Uterus (tissue), 3 donors: ENCODE measurements at regions not wholly inside any gene's neighbourhood (a gene's known extent, or its start where the extent isn't known, plus 50 kb on each side); places are given as distances from the start of the nearest gene placed in this dataset.
"Not testable (repeated sequence)": the region's sequence is repeated elsewhere in the genome, so short reads cannot be mapped to it uniquely, and the experiment has no call there.

Experiments used
- DNase-seq, 2 donors: peaks; one replicate each; pipeline ENCODE4 v3.0.0-alpha.2; 2019 to 2020
- H3K27ac ChIP-seq, 2 donors: fragments of 200-600 bp; sonication (generic); 1 replicate in 1 of 2; 2 replicates in 1 of 2; pipeline ENCODE4 v1.5.1; 2016 to 2018
- H3K27me3 ChIP-seq, 2 donors: fragments of 200-600 bp; sonication (generic); one replicate each; pipeline ENCODE4 v1.5.1; 2018 to 2019; ENCODE audit warnings: control low read depth in 1 of 2
- H3K36me3 ChIP-seq, 2 donors: fragments of 200-600 bp; sonication (generic); one replicate each; pipeline ENCODE4 v1.5.1; 2019; ENCODE audit warnings: control low read depth in 1 of 2
- H3K4me1 ChIP-seq, 2 donors: fragments of 200-600 bp; sonication (generic); one replicate each; pipeline ENCODE4 v1.5.1; 2018 to 2019; ENCODE audit warnings: control low read depth in 1 of 2
- H3K4me3 ChIP-seq, 2 donors: fragments of 200-600 bp; sonication (generic); 1 replicate in 1 of 2; 2 replicates in 1 of 2; pipeline ENCODE4 v1.5.1; 2018 to 2019; ENCODE audit warnings: mild to moderate bottlenecking in 1 of 2
- H3K9me3 ChIP-seq, 2 donors: fragments of 200-600 bp; sonication (generic); one replicate each; pipeline ENCODE4 v1.5.1; 2019; ENCODE audit warnings: control low read depth in 1 of 2
- POLR2A ChIP-seq, 2 donors: fragments of 450-650 bp; IDR thresholded peaks; one replicate each; pipeline ENCODE4 v1.6.1; 2016; ENCODE audit warnings: antibody characterized with exemption in 2 of 2, mild to moderate bottlenecking in 1 of 2, moderate library complexity in 1 of 2
- intact Hi-C: fragments of 100-400 bp; cut with DNase I; formaldehyde crosslinking; loops from one replicate; pipeline ENCODE4 v1.15.1; 2023; ENCODE audit warnings: low total_unique reads
- TF ChIP-seq, protein P1 (sequence below), 4 experiments: fragments of 200-600 bp in 2 of 4; fragments of 450-650 bp in 2 of 4; sonication (generic) in 2 of 4; IDR thresholded peaks; one replicate each; pipeline ENCODE4 v1.5.1; 2016 to 2019; ENCODE audit warnings: antibody characterized with exemption in 4 of 4, mild to moderate bottlenecking in 2 of 4, moderate library complexity in 1 of 4
- donor health status: DM: yes; HTN: yes; CAD: no.

DNA sequence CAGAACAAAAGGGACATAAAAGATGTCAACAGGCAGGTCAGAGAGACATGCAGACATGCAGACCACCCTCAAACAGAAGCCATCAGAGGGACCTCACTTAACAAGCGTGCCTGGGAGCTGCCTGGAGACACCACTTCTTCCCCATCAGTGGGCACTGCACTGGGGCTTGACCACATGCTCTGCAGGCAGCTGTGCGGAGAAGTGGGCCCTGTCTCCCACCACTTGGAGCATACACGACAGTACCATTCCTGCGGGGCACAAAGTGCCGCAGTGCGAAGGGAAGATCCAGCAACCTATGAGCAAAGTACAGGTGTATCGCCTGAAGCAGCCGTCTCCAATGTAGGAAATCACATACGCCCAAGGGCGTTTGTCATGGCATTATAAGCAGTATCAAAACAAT is 150.5 kb upstream of the FOXD4L5 start:
- H3K36me3 ChIP-seq: no peaks in the 10 kb centered on the region
- H3K27ac ChIP-seq: no peak overlapping the region
- DNase-seq: no peak
- H3K4me1 ChIP-seq: no peaks in the 10 kb centered on the region
- no peaks in the 10 kb centered on the region for H3K27me3 ChIP-seq
- TF ChIP-seq, protein P1, sequence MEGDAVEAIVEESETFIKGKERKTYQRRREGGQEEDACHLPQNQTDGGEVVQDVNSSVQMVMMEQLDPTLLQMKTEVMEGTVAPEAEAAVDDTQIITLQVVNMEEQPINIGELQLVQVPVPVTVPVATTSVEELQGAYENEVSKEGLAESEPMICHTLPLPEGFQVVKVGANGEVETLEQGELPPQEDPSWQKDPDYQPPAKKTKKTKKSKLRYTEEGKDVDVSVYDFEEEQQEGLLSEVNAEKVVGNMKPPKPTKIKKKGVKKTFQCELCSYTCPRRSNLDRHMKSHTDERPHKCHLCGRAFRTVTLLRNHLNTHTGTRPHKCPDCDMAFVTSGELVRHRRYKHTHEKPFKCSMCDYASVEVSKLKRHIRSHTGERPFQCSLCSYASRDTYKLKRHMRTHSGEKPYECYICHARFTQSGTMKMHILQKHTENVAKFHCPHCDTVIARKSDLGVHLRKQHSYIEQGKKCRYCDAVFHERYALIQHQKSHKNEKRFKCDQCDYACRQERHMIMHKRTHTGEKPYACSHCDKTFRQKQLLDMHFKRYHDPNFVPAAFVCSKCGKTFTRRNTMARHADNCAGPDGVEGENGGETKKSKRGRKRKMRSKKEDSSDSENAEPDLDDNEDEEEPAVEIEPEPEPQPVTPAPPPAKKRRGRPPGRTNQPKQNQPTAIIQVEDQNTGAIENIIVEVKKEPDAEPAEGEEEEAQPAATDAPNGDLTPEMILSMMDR (IDR thresholded peaks at IDR 0.05): no peak
- no peak for TF ChIP-seq POLR2A (IDR thresholded peaks at IDR 0.05)
- H3K9me3 ChIP-seq: no peaks in the 10 kb centered on the region
- H3K4me3 ChIP-seq: no peak overlapping the region
- intact Hi-C loops: no loop called here

DNA sequence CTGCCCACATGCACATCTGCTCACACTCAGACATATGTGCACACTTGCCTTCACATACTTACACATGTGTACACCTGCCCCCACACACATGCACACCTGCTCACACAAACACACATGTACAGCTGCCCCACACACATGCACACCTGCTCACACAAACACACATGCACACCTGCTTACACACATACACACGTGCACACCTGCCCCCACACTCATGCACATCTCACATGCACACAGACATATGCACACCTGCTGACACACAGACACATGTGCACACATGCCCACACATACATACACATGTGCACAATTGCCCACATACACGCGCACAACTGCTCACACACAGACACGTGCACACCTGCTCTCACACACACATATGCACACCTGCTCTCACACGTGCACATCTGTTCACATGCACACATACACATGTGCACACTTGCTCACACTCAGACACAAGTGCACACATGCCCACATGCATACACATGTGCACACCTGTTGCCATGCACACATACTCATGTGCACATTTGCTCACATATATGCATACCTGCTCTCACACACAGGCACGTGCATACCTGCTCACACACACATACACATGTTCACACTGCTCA is 147.8 kb upstream of the FOXD4L5 start:
- TF ChIP-seq, protein P1 (IDR thresholded peaks at IDR 0.05): no peak
- no peak for TF ChIP-seq POLR2A (IDR thresholded peaks at IDR 0.05)
- no peak overlapping the region for H3K4me3 ChIP-seq
- H3K9me3 ChIP-seq: no peaks in the 10 kb centered on the region
- intact Hi-C loops: no loop called here
- no peak overlapping the region for H3K27ac ChIP-seq
- no peaks in the 10 kb centered on the region for H3K27me3 ChIP-seq
- no peak for DNase-seq
- no peaks in the 10 kb centered on the region for H3K36me3 ChIP-seq
- no peaks in the 10 kb centered on the region for H3K4me1 ChIP-seq

DNA sequence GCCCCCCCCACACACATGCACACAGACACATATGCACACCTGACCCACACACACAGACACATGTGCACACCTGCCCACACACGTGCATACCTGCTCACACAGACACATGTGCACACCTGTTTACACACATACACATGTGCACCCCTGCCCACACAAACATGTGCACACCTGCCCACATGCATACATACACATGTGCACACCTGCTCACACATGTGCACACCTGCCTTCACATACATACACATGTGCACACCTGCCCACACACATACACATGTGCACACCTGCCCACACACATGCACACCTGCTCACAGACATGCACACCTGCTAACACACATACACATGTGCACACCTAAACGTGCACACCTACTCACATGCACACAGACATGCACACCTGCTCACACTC is 147.0 kb upstream of the FOXD4L5 start:
- intact Hi-C loops: no loop called here
- Histone ChIP-seq H3K27ac (no peak overlapping the region), H3K4me3 (no peak overlapping the region), H3K4me1 (no peaks in the 10 kb centered on the region), H3K36me3 (no peaks in the 10 kb centered on the region), H3K9me3 (no peaks in the 10 kb centered on the region), H3K27me3 (no peaks in the 10 kb centered on the region)
- no peak for DNase-seq
- TF ChIP-seq POLR2A (IDR thresholded peaks at IDR 0.05): no peak
- TF ChIP-seq, protein P1 (IDR thresholded peaks at IDR 0.05): no peak

DNA sequence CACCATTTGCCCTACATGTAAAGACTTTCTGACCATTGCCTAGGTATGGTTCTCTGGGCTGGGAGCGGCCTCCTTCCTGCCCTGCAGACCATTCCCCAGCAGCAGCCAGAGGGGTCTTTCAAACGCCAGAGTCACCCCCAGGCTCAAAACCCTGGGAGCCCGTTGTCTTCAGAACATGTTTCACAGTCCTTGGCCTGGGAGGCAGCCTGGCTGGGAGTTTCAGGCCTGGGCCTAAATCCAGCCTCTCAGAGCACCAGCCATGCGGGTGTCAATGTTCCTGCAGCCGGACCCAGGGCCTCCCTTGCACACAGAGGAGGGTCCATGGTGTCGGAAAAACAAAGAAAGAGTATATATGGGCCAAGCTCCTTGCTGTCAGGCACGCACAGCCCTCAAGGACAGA is 145.2 kb upstream of the FOXD4L5 start:
- Histone ChIP-seq H3K36me3 (no peaks in the 10 kb centered on the region), H3K27ac (no peak overlapping the region), H3K9me3 (no peaks in the 10 kb centered on the region), H3K4me1 (no peaks in the 10 kb centered on the region), H3K27me3 (no peaks in the 10 kb centered on the region), H3K4me3 (no peak overlapping the region)
- TF ChIP-seq, protein P1 (IDR thresholded peaks at IDR 0.05): no peak
- TF ChIP-seq POLR2A (IDR thresholded peaks at IDR 0.05): no peak
- intact Hi-C loops: no loop called here
- no peak for DNase-seq

DNA sequence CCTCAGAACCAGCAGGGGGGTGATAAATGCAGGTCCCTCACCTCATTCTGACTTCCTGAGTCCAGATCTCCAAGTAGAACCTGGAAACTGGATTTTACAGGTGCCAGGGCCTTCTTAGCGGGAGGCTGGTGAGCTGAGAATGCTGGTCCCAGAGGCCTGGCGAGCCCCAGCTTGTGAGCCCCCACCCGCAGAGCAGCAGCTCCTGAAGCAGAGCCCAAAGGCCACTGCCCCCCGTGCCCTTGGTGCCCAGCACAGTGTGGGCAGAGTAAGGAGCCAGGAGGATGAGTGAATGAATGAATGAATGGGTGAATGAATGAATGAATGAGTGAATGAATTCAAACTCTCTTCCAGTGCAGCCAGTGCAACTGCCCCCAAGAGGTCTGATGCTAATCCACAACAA is 142.4 kb upstream of the FOXD4L5 start:
- H3K4me3 ChIP-seq, DNase-seq, H3K4me1 ChIP-seq, H3K27ac ChIP-seq, H3K27me3 ChIP-seq, intact Hi-C loops, H3K9me3 ChIP-seq, H3K36me3 ChIP-seq: not testable (repeated sequence)

DNA sequence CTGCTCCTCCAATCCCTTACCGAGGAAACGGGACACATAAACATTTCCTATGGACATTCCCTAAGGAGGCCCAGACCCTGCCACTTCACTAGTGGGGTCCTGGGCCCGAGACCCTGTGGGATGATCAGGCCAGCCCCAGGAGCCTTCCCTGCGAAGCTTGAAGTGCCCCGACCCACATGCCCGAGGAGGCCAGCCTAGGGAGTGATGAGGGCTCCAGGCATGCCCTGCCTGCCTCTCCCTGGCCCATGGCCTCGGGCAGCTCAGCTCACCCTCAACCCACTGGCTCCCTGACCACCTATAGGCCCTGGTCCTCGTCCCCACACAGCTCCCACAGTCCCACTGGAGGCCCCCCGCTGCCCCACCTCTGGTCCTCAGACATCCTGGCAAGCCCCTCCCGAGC is 141.8 kb upstream of the FOXD4L5 start:
- H3K36me3 ChIP-seq, H3K27me3 ChIP-seq, H3K27ac ChIP-seq, H3K9me3 ChIP-seq, H3K4me3 ChIP-seq, intact Hi-C loops, H3K4me1 ChIP-seq, DNase-seq: not testable (repeated sequence)
